ENCODE measurements at regions not wholly inside any gene's neighbourhood (a gene's known extent, or its start where the extent isn't known, plus 50 kb on each side); places are given as distances from the start of the nearest gene placed in this dataset.

GRCh38 chr5:38188591-38188990, 69.8 kb upstream of the EGFLAM start:
- no peak for TF ChIP-seq POLR2AphosphoS5 (IDR thresholded peaks at IDR 0.05)
- TF ChIP-seq POLR2A (IDR thresholded peaks at IDR 0.05), result no peak
- TF ChIP-seq, protein P1, sequence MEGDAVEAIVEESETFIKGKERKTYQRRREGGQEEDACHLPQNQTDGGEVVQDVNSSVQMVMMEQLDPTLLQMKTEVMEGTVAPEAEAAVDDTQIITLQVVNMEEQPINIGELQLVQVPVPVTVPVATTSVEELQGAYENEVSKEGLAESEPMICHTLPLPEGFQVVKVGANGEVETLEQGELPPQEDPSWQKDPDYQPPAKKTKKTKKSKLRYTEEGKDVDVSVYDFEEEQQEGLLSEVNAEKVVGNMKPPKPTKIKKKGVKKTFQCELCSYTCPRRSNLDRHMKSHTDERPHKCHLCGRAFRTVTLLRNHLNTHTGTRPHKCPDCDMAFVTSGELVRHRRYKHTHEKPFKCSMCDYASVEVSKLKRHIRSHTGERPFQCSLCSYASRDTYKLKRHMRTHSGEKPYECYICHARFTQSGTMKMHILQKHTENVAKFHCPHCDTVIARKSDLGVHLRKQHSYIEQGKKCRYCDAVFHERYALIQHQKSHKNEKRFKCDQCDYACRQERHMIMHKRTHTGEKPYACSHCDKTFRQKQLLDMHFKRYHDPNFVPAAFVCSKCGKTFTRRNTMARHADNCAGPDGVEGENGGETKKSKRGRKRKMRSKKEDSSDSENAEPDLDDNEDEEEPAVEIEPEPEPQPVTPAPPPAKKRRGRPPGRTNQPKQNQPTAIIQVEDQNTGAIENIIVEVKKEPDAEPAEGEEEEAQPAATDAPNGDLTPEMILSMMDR (IDR thresholded peaks at IDR 0.05), result no peak
- no peak for TF ChIP-seq EP300 (IDR thresholded peaks at IDR 0.05)
- DNase-seq, result no peak
- Histone ChIP-seq H3K36me3 (no peaks in the 10 kb centered on the region), H3K27me3 (peaks cover 0 to 13% (median 0%) of the 10 kb centered on the region in 3 donors), H3K4me1 (peaks cover 0 to 6% (median 0%) of the 10 kb centered on the region in 4 donors), H3K27ac (no peak overlapping the region), H3K4me3 (no peak overlapping the region), H3K9me3 (no peaks in the 10 kb centered on the region)
- 79 to 95% (median 84%) methylated on average over 5 to 6 of the region's 6 CpGs for WGBS, 5 donors
- intact Hi-C loops (cut with DNase I; ENCODE audit: low total_unique reads), result no loop called here

- Histone ChIP-seq H3K36me3 (no peaks in the 10 kb centered on the region), H3K27ac (no peak overlapping the region), H3K4me1 (no peaks in the 10 kb centered on the region), H3K4me3 (no peak overlapping the region), H3K27me3 (peaks cover 0 to 6% (median 4%) of the 10 kb centered on the region in 3 donors), H3K9me3 (no peaks in the 10 kb centered on the region)
- TF ChIP-seq EP300 (IDR thresholded peaks at IDR 0.05), result no peak
- TF ChIP-seq POLR2A (IDR thresholded peaks at IDR 0.05), result no peak
- TF ChIP-seq, protein P1 (IDR thresholded peaks at IDR 0.05), result no peak
- no peak for TF ChIP-seq POLR2AphosphoS5 (IDR thresholded peaks at IDR 0.05)
- WGBS, 5 donors, result 75 to 80% (median 78%) methylated on average over 3 of the region's 3 CpGs
- intact Hi-C loops (cut with DNase I; ENCODE audit: low total_unique reads), result no loop called here
- no peak for DNase-seq
Observed at GRCh38 chr5:38187532-38187931, 70.8 kb upstream of the EGFLAM start.

- Histone ChIP-seq H3K9me3 (no peaks in the 10 kb centered on the region), H3K4me1 (no peaks in the 10 kb centered on the region), H3K4me3 (no peak overlapping the region), H3K27me3 (peaks cover 0 to 6% (median 4%) of the 10 kb centered on the region in 3 donors), H3K36me3 (no peaks in the 10 kb centered on the region), H3K27ac (no peak overlapping the region)
- no peak for DNase-seq
- 76 to 84% (median 81%) methylated on average over 3 of the region's 3 CpGs for WGBS, 5 donors
- TF ChIP-seq, protein P1 (IDR thresholded peaks at IDR 0.05), result no peak
- TF ChIP-seq POLR2AphosphoS5 (IDR thresholded peaks at IDR 0.05) (no peak), POLR2A (IDR thresholded peaks at IDR 0.05) (no peak), EP300 (IDR thresholded peaks at IDR 0.05) (no peak)
- intact Hi-C loops (cut with DNase I; ENCODE audit: low total_unique reads), result no loop called here
Observed at GRCh38 chr5:38184627-38185026, 73.7 kb upstream of the EGFLAM start.

GRCh38 chr5:38182991-38183390, 75.4 kb upstream of the EGFLAM start:
- WGBS, 5 donors, result 84 to 92% (median 87%) methylated on average over 7 of the region's 7 CpGs
- no peak for DNase-seq

More at GRCh38 chr5:38182991-38183390, 75.4 kb upstream of the EGFLAM start:
- Histone ChIP-seq H3K27me3 (peaks cover 0 to 4% (median 0%) of the 10 kb centered on the region in 3 donors), H3K9me3 (no peaks in the 10 kb centered on the region), H3K4me1 (no peaks in the 10 kb centered on the region), H3K36me3 (no peaks in the 10 kb centered on the region), H3K4me3 (no peak overlapping the region), H3K27ac (no peak overlapping the region)
- intact Hi-C loops (cut with DNase I; ENCODE audit: low total_unique reads), result no loop called here
- TF ChIP-seq, protein P1 (IDR thresholded peaks at IDR 0.05), result no peak
